ENCODE measurements at regions not wholly inside any gene's neighbourhood (a gene's known extent, or its start where the extent isn't known, plus 50 kb on each side); places are given as distances from the start of the nearest gene placed in this dataset.

DNA sequence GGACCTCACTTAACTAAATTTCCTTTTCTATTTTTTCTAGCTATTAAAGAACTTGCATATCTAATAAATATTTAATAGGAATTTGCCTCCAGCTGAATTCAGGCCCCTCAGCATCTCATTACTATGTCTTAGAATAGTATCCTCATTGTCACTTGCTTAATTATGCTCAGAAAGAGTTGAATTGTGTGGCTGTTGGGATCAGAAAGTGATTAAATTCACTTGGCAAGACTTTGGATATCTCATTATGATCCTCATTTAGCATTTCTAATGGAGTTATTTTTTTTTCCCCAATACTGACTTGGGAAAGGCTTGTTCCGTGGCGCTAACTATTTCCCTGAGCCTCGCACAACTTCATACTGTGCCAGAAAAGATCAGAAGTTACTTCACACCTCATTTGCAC is 158.8 kb downstream of the IDS start:
- no peaks in the 10 kb centered on the region for H3K27me3 ChIP-seq
- H3K9me3 ChIP-seq, result no peaks in the 10 kb centered on the region
- TF ChIP-seq POLR2A (IDR thresholded peaks at IDR 0.05) (no peak), CTCF (IDR thresholded peaks at IDR 0.05) (no peak)
- intact Hi-C loops (cut with DNase I), result no loop called here
- no peak overlapping the region for H3K27ac ChIP-seq
- H3K4me1 ChIP-seq, result no peaks in the 10 kb centered on the region
- no peak overlapping the region for H3K4me3 ChIP-seq (replicated peaks in 1 of 3)
- WGBS, 2 donors, result 75 to 85% methylated on average over 3 of the region's 3 CpGs
- H3K36me3 ChIP-seq, result no peaks in the 10 kb centered on the region
- DNase-seq, result no peak

- H3K27me3 ChIP-seq, result no peaks in the 10 kb centered on the region
- DNase-seq, result peak; percentile 1 to 12
- H3K4me1 ChIP-seq, result no peaks in the 10 kb centered on the region
- intact Hi-C loops (cut with DNase I), result no loop called here
- WGBS, 2 donors, result 24 to 50% methylated on average over 2 of the region's 2 CpGs
- H3K36me3 ChIP-seq, result no peaks in the 10 kb centered on the region
- no peak overlapping the region for H3K4me3 ChIP-seq (replicated peaks in 1 of 3)
- H3K9me3 ChIP-seq, result no peaks in the 10 kb centered on the region
- TF ChIP-seq CTCF (IDR thresholded peaks at IDR 0.05), result no peak
- TF ChIP-seq POLR2A (IDR thresholded peaks at IDR 0.05), result no peak
- no peak overlapping the region for H3K27ac ChIP-seq
Observed at GRCh38 chrX:149322316-149322715, 182.8 kb downstream of the IDS start.

GRCh38 chrX:149313871-149314371 is 191.2 kb downstream of the IDS start:
- H3K4me3 ChIP-seq (replicated peaks in 1 of 3), result no peak overlapping the region
- no peak for TF ChIP-seq CTCF (IDR thresholded peaks at IDR 0.05)
- TF ChIP-seq POLR2A (IDR thresholded peaks at IDR 0.05), result no peak
- intact Hi-C loops (cut with DNase I), result no loop called here
- H3K9me3 ChIP-seq, result no peaks in the 10 kb centered on the region
- peak; percentile 29 to 38 for DNase-seq
- H3K4me1 ChIP-seq, result peaks cover 0 to 4% of the 10 kb centered on the region in 2 donors
- H3K27ac ChIP-seq, result peak overlapping the region in 2 of 3 donors; percentile 24 to 36
- WGBS, 2 donors, result 15 to 19% methylated on average over 10 to 11 of the region's 11 CpGs
- no peaks in the 10 kb centered on the region for H3K36me3 ChIP-seq
- no peaks in the 10 kb centered on the region for H3K27me3 ChIP-seq

GRCh38 chrX:149312988-149313387 is 192.1 kb downstream of the IDS start:
- Histone ChIP-seq H3K4me3 (replicated peaks in 1 of 3) (no peak overlapping the region), H3K36me3 (no peaks in the 10 kb centered on the region), H3K27ac (no peak overlapping the region), H3K4me1 (peaks cover 0 to 4% of the 10 kb centered on the region in 2 donors), H3K27me3 (no peaks in the 10 kb centered on the region), H3K9me3 (no peaks in the 10 kb centered on the region)
- DNase-seq, result no peak
- intact Hi-C loops (cut with DNase I), result no loop called here
- no peak for TF ChIP-seq POLR2A (IDR thresholded peaks at IDR 0.05)
- TF ChIP-seq CTCF (IDR thresholded peaks at IDR 0.05), result no peak

GRCh38 chrX:149312097-149312496 is 193.0 kb downstream of the IDS start:
- Histone ChIP-seq H3K36me3 (no peaks in the 10 kb centered on the region), H3K4me3 (replicated peaks in 1 of 3) (no peak overlapping the region), H3K4me1 (peaks cover 0 to 4% of the 10 kb centered on the region in 2 donors), H3K27ac (no peak overlapping the region), H3K27me3 (no peaks in the 10 kb centered on the region), H3K9me3 (no peaks in the 10 kb centered on the region)
- 94% methylated on average over 3 of the region's 3 CpGs for WGBS, 2 donors
- intact Hi-C loops (cut with DNase I), result no loop called here
- DNase-seq, result no peak
- TF ChIP-seq POLR2A (IDR thresholded peaks at IDR 0.05) (no peak), CTCF (IDR thresholded peaks at IDR 0.05) (no peak)

All from thyroid gland (tissue), 4 donors.